Astrocyte (in vitro differentiated cells and primary cell): ENCODE measurements at regions not wholly inside any gene's neighbourhood (a gene's known extent, or its start where the extent isn't known, plus 50 kb on each side); places are given as distances from the start of the nearest gene placed in this dataset.

ENCODE experiments used
- DNase-seq: peaks from one replicate; pipeline ENCODE4 v3.0.0-alpha.2; 2010; ENCODE audit warnings: low read depth
- FAIRE-seq: peaks from 2 replicates; lab custom pipeline; 2011; peaks lifted over from hg19 to GRCh38; lab: Jason Lieb, UNC
- H2AFZ ChIP-seq: 2 replicates; pipeline ENCODE4 v1.6.0; 2012; ENCODE audit warnings: low read depth, low read length, inconsistent platforms
- H3K27ac ChIP-seq: 2 replicates; pipeline ENCODE4 v1.5.1; 2011; ENCODE audit warnings: low read depth, low read length, inconsistent platforms
- H3K27me3 ChIP-seq: 2 replicates; pipeline ENCODE4 v1.6.0; 2011; ENCODE audit warnings: low read length, inconsistent platforms; ENCODE audit not compliant: insufficient read depth
- H3K36me3 ChIP-seq: 2 replicates; pipeline ENCODE4 v1.5.1; 2011; ENCODE audit warnings: low read length, inconsistent platforms; ENCODE audit not compliant: insufficient read depth
- H3K4me1 ChIP-seq: 2 replicates; pipeline ENCODE4 v1.5.1; 2011; ENCODE audit warnings: low read length, inconsistent platforms; ENCODE audit not compliant: insufficient read depth
- H3K4me2 ChIP-seq: 2 replicates; pipeline ENCODE4 v1.6.0; 2012; ENCODE audit warnings: low read length, inconsistent platforms
- H3K4me3 ChIP-seq: 2 replicates; pipeline ENCODE4 v1.5.1; 2011; ENCODE audit warnings: low read depth, mild to moderate bottlenecking, low read length, inconsistent platforms; ENCODE audit not compliant: insufficient read depth
- H3K79me2 ChIP-seq: 2 replicates; pipeline ENCODE4 v1.6.0; 2012; ENCODE audit warnings: mild to moderate bottlenecking, low read length, inconsistent platforms; ENCODE audit not compliant: insufficient read depth
- H3K9ac ChIP-seq: 2 replicates; pipeline ENCODE4 v1.6.0; 2012; ENCODE audit warnings: mild to moderate bottlenecking, low read length, inconsistent platforms
- H3K9me3 ChIP-seq: 2 replicates; pipeline ENCODE4 v1.5.1; 2012; ENCODE audit warnings: low read depth, mild to moderate bottlenecking, low read length, inconsistent platforms; ENCODE audit not compliant: insufficient read depth
- H4K20me1 ChIP-seq: 2 replicates; pipeline ENCODE4 v1.6.0; 2012; ENCODE audit warnings: low read length, inconsistent platforms; ENCODE audit not compliant: insufficient read depth
- H3K27ac Mint-ChIP-seq: one replicate; pipeline ENCODE4 v1.8.0; 2021; ENCODE audit warnings: mild to moderate bottlenecking, mixed read lengths; ENCODE audit not compliant: unreplicated experiment
- H3K27me3 Mint-ChIP-seq: one replicate; pipeline ENCODE4 v1.8.0; 2021; ENCODE audit warnings: low read depth, mixed read lengths; ENCODE audit not compliant: unreplicated experiment
- H3K36me3 Mint-ChIP-seq: one replicate; pipeline ENCODE4 v1.8.0; 2021; ENCODE audit warnings: low read depth, mixed read lengths; ENCODE audit not compliant: unreplicated experiment
- H3K4me1 Mint-ChIP-seq: one replicate; pipeline ENCODE4 v1.8.0; 2021; ENCODE audit warnings: low read depth, mixed read lengths; ENCODE audit not compliant: unreplicated experiment
- H3K4me3 Mint-ChIP-seq: one replicate; pipeline ENCODE4 v1.8.0; 2021; ENCODE audit warnings: mild to moderate bottlenecking, moderate library complexity, mixed read lengths; ENCODE audit not compliant: unreplicated experiment
- H3K9me3 Mint-ChIP-seq: one replicate; pipeline ENCODE4 v1.8.0; 2021; ENCODE audit warnings: mild to moderate bottlenecking, mixed read lengths; ENCODE audit not compliant: unreplicated experiment
- EZH2 ChIP-seq: IDR thresholded peaks from 2 replicates; pipeline ENCODE4 v1.6.1; 2012; ENCODE audit warnings: mild to moderate bottlenecking, low read length, inconsistent platforms; ENCODE audit not compliant: insufficient read depth
- TF ChIP-seq, protein P1 (sequence below): IDR thresholded peaks from 2 replicates; pipeline ENCODE4 v1.5.1; 2011; ENCODE audit warnings: low read depth, mild to moderate bottlenecking, inconsistent platforms, low read length, moderate library complexity; ENCODE audit not compliant: insufficient read depth

DNA sequence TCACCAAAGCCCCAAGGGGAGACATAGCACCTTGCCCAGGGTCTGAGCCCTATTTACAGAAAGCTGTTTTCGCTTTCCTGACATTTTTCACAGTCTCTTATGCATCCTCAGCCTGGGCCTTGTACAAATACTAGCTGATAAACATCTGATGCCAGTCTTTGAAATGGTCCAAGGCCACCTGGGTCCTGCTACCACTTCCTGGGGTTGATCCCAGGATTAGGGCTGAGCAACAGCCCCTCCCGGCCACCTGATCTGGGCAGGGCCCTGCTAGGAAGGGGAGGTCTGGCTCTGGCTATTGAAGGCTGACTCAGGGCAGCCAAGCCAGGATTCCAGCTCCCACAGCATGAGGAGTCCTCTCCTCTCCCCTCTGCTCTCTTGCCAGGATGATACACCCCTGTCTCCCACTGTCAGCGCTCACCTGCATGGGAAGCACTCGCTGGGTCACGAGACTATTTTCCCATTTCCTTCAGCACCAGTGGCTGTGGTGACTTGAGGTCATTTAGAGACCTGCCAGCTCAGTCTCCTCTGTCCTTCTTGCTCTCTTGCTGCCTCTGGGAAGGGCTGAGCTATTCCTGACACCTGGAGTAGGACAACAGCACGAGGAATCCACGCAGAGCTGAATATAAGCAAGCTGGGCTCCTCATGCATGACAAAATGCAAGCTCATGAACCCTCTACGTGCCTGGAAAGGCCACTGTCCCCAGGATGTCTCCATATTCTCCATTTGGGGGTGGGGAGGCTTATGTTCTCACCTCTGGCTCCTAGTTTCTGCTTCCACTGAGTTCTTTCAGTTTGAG lies 53.0 kb upstream of the LGALSL start:
- TF ChIP-seq EZH2 = no peak
- TF ChIP-seq, protein P1, sequence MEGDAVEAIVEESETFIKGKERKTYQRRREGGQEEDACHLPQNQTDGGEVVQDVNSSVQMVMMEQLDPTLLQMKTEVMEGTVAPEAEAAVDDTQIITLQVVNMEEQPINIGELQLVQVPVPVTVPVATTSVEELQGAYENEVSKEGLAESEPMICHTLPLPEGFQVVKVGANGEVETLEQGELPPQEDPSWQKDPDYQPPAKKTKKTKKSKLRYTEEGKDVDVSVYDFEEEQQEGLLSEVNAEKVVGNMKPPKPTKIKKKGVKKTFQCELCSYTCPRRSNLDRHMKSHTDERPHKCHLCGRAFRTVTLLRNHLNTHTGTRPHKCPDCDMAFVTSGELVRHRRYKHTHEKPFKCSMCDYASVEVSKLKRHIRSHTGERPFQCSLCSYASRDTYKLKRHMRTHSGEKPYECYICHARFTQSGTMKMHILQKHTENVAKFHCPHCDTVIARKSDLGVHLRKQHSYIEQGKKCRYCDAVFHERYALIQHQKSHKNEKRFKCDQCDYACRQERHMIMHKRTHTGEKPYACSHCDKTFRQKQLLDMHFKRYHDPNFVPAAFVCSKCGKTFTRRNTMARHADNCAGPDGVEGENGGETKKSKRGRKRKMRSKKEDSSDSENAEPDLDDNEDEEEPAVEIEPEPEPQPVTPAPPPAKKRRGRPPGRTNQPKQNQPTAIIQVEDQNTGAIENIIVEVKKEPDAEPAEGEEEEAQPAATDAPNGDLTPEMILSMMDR = no peak
- Mint-ChIP-seq H3K27ac (peak overlapping the region; percentile 84), H3K4me1 (peaks cover 36% of the 10 kb centered on the region), H3K27me3 (peaks cover 3% of the 10 kb centered on the region), H3K9me3 (peaks cover 1% of the 10 kb centered on the region), H3K4me3 (no peak overlapping the region), H3K36me3 (peaks cover 2% of the 10 kb centered on the region)
- Histone ChIP-seq H3K4me3 (no peak overlapping the region), H3K4me1 (peaks cover 10% of the 10 kb centered on the region), H3K36me3 (no peaks in the 10 kb centered on the region), H3K9me3 (no peaks in the 10 kb centered on the region), H3K9ac (no peak overlapping the region), H3K27ac (no peak overlapping the region), H3K79me2 (no peaks in the 10 kb centered on the region), H3K27me3 (peaks cover 19% of the 10 kb centered on the region), H4K20me1 (no peaks in the 10 kb centered on the region), H2AFZ (no peak overlapping the region), H3K4me2 (no peak overlapping the region)
- no peak for FAIRE-seq
- DNase-seq = no peak

DNA sequence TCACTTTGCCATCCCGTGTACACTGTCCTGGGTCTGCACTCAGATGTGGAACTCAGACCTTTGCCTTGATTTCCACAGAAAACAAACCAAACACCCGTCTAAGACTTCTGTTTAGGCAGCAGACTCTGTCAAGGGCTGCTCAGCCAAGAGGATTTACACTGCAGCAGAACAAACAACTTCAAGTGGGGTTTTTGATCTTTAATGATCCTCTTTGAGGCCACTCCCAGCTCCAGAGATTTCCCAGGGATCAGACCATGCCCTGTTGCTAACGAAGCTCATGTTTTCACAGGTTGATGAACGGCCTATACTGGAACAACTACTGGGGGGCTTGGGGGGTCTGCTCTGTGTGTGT lies 52.5 kb upstream of the LGALSL start:
- H3K4me1 ChIP-seq = peaks cover 10% of the 10 kb centered on the region
- no peak overlapping the region for H3K4me3 Mint-ChIP-seq
- no peak overlapping the region for H3K9ac ChIP-seq
- TF ChIP-seq, protein P1 = no peak
- TF ChIP-seq EZH2 = no peak
- no peak for FAIRE-seq
- H2AFZ ChIP-seq = no peak overlapping the region
- H3K27ac Mint-ChIP-seq = peak overlapping the region; percentile 84
- H3K9me3 Mint-ChIP-seq = peaks cover 1% of the 10 kb centered on the region
- no peaks in the 10 kb centered on the region for H3K36me3 Mint-ChIP-seq
- peaks cover 40% of the 10 kb centered on the region for H3K4me1 Mint-ChIP-seq
- no peak overlapping the region for H3K27ac ChIP-seq
- no peaks in the 10 kb centered on the region for H3K79me2 ChIP-seq
- no peaks in the 10 kb centered on the region for H4K20me1 ChIP-seq
- H3K27me3 Mint-ChIP-seq = peaks cover 3% of the 10 kb centered on the region
- DNase-seq = no peak
- H3K9me3 ChIP-seq = no peaks in the 10 kb centered on the region
- H3K36me3 ChIP-seq = no peaks in the 10 kb centered on the region
- no peak overlapping the region for H3K4me3 ChIP-seq
- H3K4me2 ChIP-seq = no peak overlapping the region
- peaks cover 17% of the 10 kb centered on the region for H3K27me3 ChIP-seq

DNA sequence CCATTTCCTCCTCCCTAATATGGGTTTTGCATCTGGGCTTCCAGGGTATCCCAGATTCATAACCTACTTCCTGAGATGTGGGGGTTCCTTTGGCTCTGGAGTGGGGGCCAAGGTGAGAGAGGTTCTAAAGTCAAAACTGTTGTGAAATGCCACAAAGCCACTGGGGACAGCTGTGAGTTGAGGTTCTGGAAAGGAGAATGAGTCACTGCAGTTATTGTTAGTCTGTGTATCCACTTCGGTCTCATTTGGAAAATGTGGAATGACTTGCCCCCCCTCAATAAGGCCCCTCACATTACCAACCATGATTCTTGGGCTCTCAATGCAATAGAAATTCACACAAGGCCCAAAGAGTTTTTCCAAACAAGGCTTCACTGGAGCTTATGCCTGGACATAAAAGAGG lies 51.1 kb upstream of the LGALSL start:
- Histone ChIP-seq H3K4me1 (peaks cover 10% of the 10 kb centered on the region), H4K20me1 (no peaks in the 10 kb centered on the region), H3K9me3 (no peaks in the 10 kb centered on the region), H3K27ac (no peak overlapping the region), H3K4me2 (no peak overlapping the region), H3K9ac (no peak overlapping the region), H3K27me3 (peaks cover 17% of the 10 kb centered on the region), H3K36me3 (no peaks in the 10 kb centered on the region), H3K79me2 (no peaks in the 10 kb centered on the region), H3K4me3 (no peak overlapping the region), H2AFZ (no peak overlapping the region)
- no peak overlapping the region for H3K27ac Mint-ChIP-seq
- no peak for DNase-seq
- peaks cover 43% of the 10 kb centered on the region for H3K4me1 Mint-ChIP-seq
- H3K9me3 Mint-ChIP-seq = no peaks in the 10 kb centered on the region
- peaks cover 3% of the 10 kb centered on the region for H3K27me3 Mint-ChIP-seq
- H3K4me3 Mint-ChIP-seq = no peak overlapping the region
- H3K36me3 Mint-ChIP-seq = no peaks in the 10 kb centered on the region
- no peak for FAIRE-seq
- TF ChIP-seq, protein P1 = no peak
- no peak for TF ChIP-seq EZH2
